Effector memory CD4-positive, alpha-beta T cell (primary cell): ENCODE measurements at regions not wholly inside any gene's neighbourhood (a gene's known extent, or its start where the extent isn't known, plus 50 kb on each side); places are given as distances from the start of the nearest gene placed in this dataset.
A peak's percentile ranks its signal among the peaks of the same experiment; 100 is the strongest.

Source experiments
- DNase-seq, 3 donors: peaks; one replicate each; pipeline ENCODE4 v3.0.0-alpha.2; 2020
- H3K27ac ChIP-seq: 2 replicates; pipeline ENCODE4 v1.7.0; 2013; ENCODE audit warnings: mild to moderate bottlenecking, low read length, moderate library complexity; ENCODE audit not compliant: insufficient read depth, poor library complexity, severe bottlenecking
- H3K27me3 ChIP-seq: replicated peaks from 2 replicates; pipeline ENCODE4 v1.7.0; 2013; ENCODE audit warnings: mild to moderate bottlenecking, low read length; ENCODE audit not compliant: insufficient read depth, control insufficient read depth, poor library complexity, severe bottlenecking
- H3K36me3 ChIP-seq: 2 replicates; pipeline ENCODE4 v1.7.0; 2013; ENCODE audit warnings: mild to moderate bottlenecking, low read length, moderate library complexity; ENCODE audit not compliant: control insufficient read depth, insufficient read depth
- H3K4me1 ChIP-seq: 2 replicates; pipeline ENCODE4 v1.7.0; 2013; ENCODE audit warnings: low read length, mild to moderate bottlenecking; ENCODE audit not compliant: control insufficient read depth, insufficient read depth, poor library complexity, severe bottlenecking
- H3K4me3 ChIP-seq: 2 replicates; pipeline ENCODE4 v1.7.0; 2013; ENCODE audit warnings: low read length, low read depth, mild to moderate bottlenecking; ENCODE audit not compliant: insufficient read depth, poor library complexity, severe bottlenecking
- H3K9me3 ChIP-seq: 2 replicates; pipeline ENCODE4 v1.7.0; 2013; ENCODE audit warnings: mild to moderate bottlenecking, low read length, moderate library complexity; ENCODE audit not compliant: control insufficient read depth

GRCh38 chr1:66438501-66438900, 95.5 kb upstream of the SGIP1 start:
- H3K4me3 ChIP-seq: no peak overlapping the region
- DNase-seq: no peak

GRCh38 chr1:66439031-66439740, 94.8 kb upstream of the SGIP1 start:
- H3K36me3 ChIP-seq: no peaks in the 10 kb centered on the region
- H3K9me3 ChIP-seq: no peaks in the 10 kb centered on the region
- H3K4me3 ChIP-seq: no peak overlapping the region
- DNase-seq: no peak
- no peaks in the 10 kb centered on the region for H3K27me3 ChIP-seq
- no peak overlapping the region for H3K27ac ChIP-seq
- no peaks in the 10 kb centered on the region for H3K4me1 ChIP-seq

More at GRCh38 chr1:66438501-66438900, 95.5 kb upstream of the SGIP1 start:
- Histone ChIP-seq H3K27me3 (no peaks in the 10 kb centered on the region), H3K36me3 (no peaks in the 10 kb centered on the region), H3K9me3 (no peaks in the 10 kb centered on the region), H3K27ac (no peak overlapping the region), H3K4me1 (no peaks in the 10 kb centered on the region)

GRCh38 chr1:66443793-66444192, 90.2 kb upstream of the SGIP1 start:
- no peaks in the 10 kb centered on the region for H3K9me3 ChIP-seq
- no peaks in the 10 kb centered on the region for H3K27me3 ChIP-seq
- H3K27ac ChIP-seq: no peak overlapping the region
- no peaks in the 10 kb centered on the region for H3K36me3 ChIP-seq
- no peak overlapping the region for H3K4me3 ChIP-seq
- no peak for DNase-seq
- H3K4me1 ChIP-seq: peaks cover 9% of the 10 kb centered on the region

- DNase-seq: no peak
- Histone ChIP-seq H3K36me3 (no peaks in the 10 kb centered on the region), H3K9me3 (no peaks in the 10 kb centered on the region), H3K4me3 (no peak overlapping the region), H3K27ac (no peak overlapping the region), H3K27me3 (no peaks in the 10 kb centered on the region), H3K4me1 (peaks cover 9% of the 10 kb centered on the region)
Measured at GRCh38 chr1:66444438-66445265, 89.3 kb upstream of the SGIP1 start.

GRCh38 chr1:66445492-66446181, 88.3 kb upstream of the SGIP1 start:
- H3K9me3 ChIP-seq: no peaks in the 10 kb centered on the region
- no peaks in the 10 kb centered on the region for H3K36me3 ChIP-seq
- peak overlapping the region; percentile 43 for H3K27ac ChIP-seq
- H3K4me3 ChIP-seq: no peak overlapping the region
- H3K27me3 ChIP-seq: no peaks in the 10 kb centered on the region
- peak in 1 of 3 donors; percentile 5 for DNase-seq
- peaks cover 9% of the 10 kb centered on the region for H3K4me1 ChIP-seq

GRCh38 chr1:66446261-66447001, 87.5 kb upstream of the SGIP1 start:
- Histone ChIP-seq H3K27me3 (no peaks in the 10 kb centered on the region), H3K4me3 (no peak overlapping the region), H3K27ac (peak overlapping the region; percentile 43)

GRCh38 chr1:66450043-66450514, 83.9 kb upstream of the SGIP1 start:
- H3K9me3 ChIP-seq: no peaks in the 10 kb centered on the region
- H3K36me3 ChIP-seq: no peaks in the 10 kb centered on the region
- peaks cover 9% of the 10 kb centered on the region for H3K4me1 ChIP-seq
- H3K27me3 ChIP-seq: no peaks in the 10 kb centered on the region
- H3K27ac ChIP-seq: no peak overlapping the region
- no peak for DNase-seq
- no peak overlapping the region for H3K4me3 ChIP-seq

More at GRCh38 chr1:66446261-66447001, 87.5 kb upstream of the SGIP1 start:
- DNase-seq: peak in 1 of 3 donors; percentile 21
- H3K36me3 ChIP-seq: no peaks in the 10 kb centered on the region
- no peaks in the 10 kb centered on the region for H3K9me3 ChIP-seq
- peaks cover 9% of the 10 kb centered on the region for H3K4me1 ChIP-seq

- H3K9me3 ChIP-seq: no peaks in the 10 kb centered on the region
- no peak overlapping the region for H3K27ac ChIP-seq
- H3K36me3 ChIP-seq: no peaks in the 10 kb centered on the region
- no peaks in the 10 kb centered on the region for H3K27me3 ChIP-seq
- H3K4me3 ChIP-seq: no peak overlapping the region
- no peak for DNase-seq
- peaks cover 5% of the 10 kb centered on the region for H3K4me1 ChIP-seq
Measured at GRCh38 chr1:66450847-66451246, 83.1 kb upstream of the SGIP1 start.

GRCh38 chr1:66452162-66452561, 81.8 kb upstream of the SGIP1 start:
- Histone ChIP-seq H3K4me3 (no peak overlapping the region), H3K27ac (no peak overlapping the region), H3K4me1 (no peaks in the 10 kb centered on the region), H3K9me3 (no peaks in the 10 kb centered on the region), H3K27me3 (no peaks in the 10 kb centered on the region), H3K36me3 (no peaks in the 10 kb centered on the region)
- no peak for DNase-seq
